H1 (cell line): ENCODE measurements at regions not wholly inside any gene's neighbourhood (a gene's known extent, or its start where the extent isn't known, plus 50 kb on each side); places are given as distances from the start of the nearest gene placed in this dataset.

Source experiments
- EZH2 ChIP-seq: fragments of 200-600 bp; sonication (generic); IDR thresholded peaks from 2 replicates; pipeline ENCODE4 v1.7.1; 2012; ENCODE audit warnings: low read depth, mild to moderate bottlenecking, moderate library complexity, low read length, inconsistent platforms; ENCODE audit not compliant: severe bottlenecking
- KDM1A ChIP-seq: fragments of 200-600, 300-600 bp; sonication (generic); IDR thresholded peaks from 2 replicates; pipeline ENCODE4 v1.7.1; 2016; ENCODE audit warnings: mild to moderate bottlenecking, low read length, borderline replicate concordance
- NRF1 ChIP-seq: IDR thresholded peaks from 2 replicates; pipeline ENCODE4 v1.6.1; 2011; ENCODE audit warnings: mild to moderate bottlenecking, low read depth, low read length, improper control_type of control experiment
- PHF8 ChIP-seq: fragments of 200-600 bp; sonication (generic); conservative IDR thresholded peaks from 2 replicates; pipeline ENCODE4 v1.7.1; 2012; ENCODE audit warnings: low read depth, mild to moderate bottlenecking, inconsistent platforms, low read length, moderate library complexity
- POLR2A ChIP-seq, 2 experiments: IDR thresholded peaks; 1 replicate in 1 of 2; 2 replicates in 1 of 2; pipeline ENCODE4 v1.6.1; 2011; ENCODE audit warnings: low read depth in 2 of 2, low read length in 2 of 2, mild to moderate bottlenecking in 2 of 2; ENCODE audit errors: control extremely low read depth in 1 of 2
- POLR2AphosphoS5 ChIP-seq: IDR thresholded peaks from 2 replicates; pipeline ENCODE4 v1.6.1; 2011; ENCODE audit warnings: low read depth, low read length
- RXRA ChIP-seq: IDR thresholded peaks from 2 replicates; pipeline ENCODE4 v1.6.1; 2011; ENCODE audit warnings: low read depth, mild to moderate bottlenecking, low read length, moderate library complexity; ENCODE audit not compliant: insufficient read depth
- SIN3A ChIP-seq, 2 experiments: IDR thresholded peaks in 1 of 2; conservative IDR thresholded peaks in 1 of 2; 2 replicates each; pipeline ENCODE4 v1.6.1; 2011 to 2012; ENCODE audit warnings: low read length in 2 of 2, improper control_type of control experiment in 1 of 2, low read depth in 1 of 2, mild to moderate bottlenecking in 1 of 2
- SRF ChIP-seq: IDR thresholded peaks from 2 replicates; pipeline ENCODE4 v1.6.1; 2011; ENCODE audit warnings: mild to moderate bottlenecking, low read depth, low read length, moderate library complexity
- YY1 ChIP-seq: IDR thresholded peaks from 2 replicates; pipeline ENCODE4 v1.6.1; 2011; ENCODE audit warnings: low read depth, mild to moderate bottlenecking, low read length
- TF ChIP-seq, protein P1 (sequence below), 3 experiments: IDR thresholded peaks; 1 replicate in 2 of 3; 2 replicates in 1 of 3; pipeline versions ENCODE4 v1.5.1 to v1.6.1; 2011; ENCODE audit warnings: low read length in 3 of 3, mild to moderate bottlenecking in 3 of 3, inconsistent platforms in 2 of 3, low read depth in 1 of 3, moderate library complexity in 1 of 3; ENCODE audit not compliant: insufficient read depth in 1 of 3; ENCODE audit errors: control extremely low read depth in 1 of 3
- TF ChIP-seq, protein P2 (sequence below): IDR thresholded peaks from 2 replicates; pipeline ENCODE4 v1.6.1; 2012; ENCODE audit warnings: inconsistent platforms

- TF ChIP-seq, protein P1, sequence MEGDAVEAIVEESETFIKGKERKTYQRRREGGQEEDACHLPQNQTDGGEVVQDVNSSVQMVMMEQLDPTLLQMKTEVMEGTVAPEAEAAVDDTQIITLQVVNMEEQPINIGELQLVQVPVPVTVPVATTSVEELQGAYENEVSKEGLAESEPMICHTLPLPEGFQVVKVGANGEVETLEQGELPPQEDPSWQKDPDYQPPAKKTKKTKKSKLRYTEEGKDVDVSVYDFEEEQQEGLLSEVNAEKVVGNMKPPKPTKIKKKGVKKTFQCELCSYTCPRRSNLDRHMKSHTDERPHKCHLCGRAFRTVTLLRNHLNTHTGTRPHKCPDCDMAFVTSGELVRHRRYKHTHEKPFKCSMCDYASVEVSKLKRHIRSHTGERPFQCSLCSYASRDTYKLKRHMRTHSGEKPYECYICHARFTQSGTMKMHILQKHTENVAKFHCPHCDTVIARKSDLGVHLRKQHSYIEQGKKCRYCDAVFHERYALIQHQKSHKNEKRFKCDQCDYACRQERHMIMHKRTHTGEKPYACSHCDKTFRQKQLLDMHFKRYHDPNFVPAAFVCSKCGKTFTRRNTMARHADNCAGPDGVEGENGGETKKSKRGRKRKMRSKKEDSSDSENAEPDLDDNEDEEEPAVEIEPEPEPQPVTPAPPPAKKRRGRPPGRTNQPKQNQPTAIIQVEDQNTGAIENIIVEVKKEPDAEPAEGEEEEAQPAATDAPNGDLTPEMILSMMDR (IDR thresholded peaks at IDR 0.05; ENCODE audit: control extremely low read depth in 1 of 3, insufficient read depth in 1 of 3, low read depth in 1 of 3, low read length in 3 of 3), result no peak
- TF ChIP-seq POLR2A (IDR thresholded peaks at IDR 0.05; ENCODE audit: control extremely low read depth in 1 of 2, low read depth in 2 of 2, low read length in 2 of 2), result no peak
- no peak for TF ChIP-seq SIN3A (conservative IDR thresholded peaks at IDR 0.05 in 1 of 2, IDR thresholded peaks at IDR 0.05 in 1 of 2; ENCODE audit: low read depth in 1 of 2, low read length in 2 of 2)
- TF ChIP-seq YY1, result no peak
- no peak for TF ChIP-seq EZH2
- TF ChIP-seq, protein P2, sequence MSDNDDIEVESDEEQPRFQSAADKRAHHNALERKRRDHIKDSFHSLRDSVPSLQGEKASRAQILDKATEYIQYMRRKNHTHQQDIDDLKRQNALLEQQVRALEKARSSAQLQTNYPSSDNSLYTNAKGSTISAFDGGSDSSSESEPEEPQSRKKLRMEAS, result no peak
- TF ChIP-seq PHF8, result no peak
- TF ChIP-seq RXRA, result no peak
- TF ChIP-seq POLR2AphosphoS5, result no peak
- TF ChIP-seq NRF1, result no peak
- TF ChIP-seq SRF, result no peak
- TF ChIP-seq KDM1A, result no peak
Observed at GRCh38 chr19:27851543-27852060, 1361.3 kb downstream of the UQCRFS1 start.
